Fibroblast of mammary gland (primary cell): ENCODE measurements at regions not wholly inside any gene's neighbourhood (a gene's known extent, or its start where the extent isn't known, plus 50 kb on each side); places are given as distances from the start of the nearest gene placed in this dataset.

Experiments used
- DNase-seq: peaks from one replicate; pipeline ENCODE4 v3.0.0-alpha.2; 2010; ENCODE audit warnings: low read depth
- H3K4me3 ChIP-seq: 2 replicates; pipeline ENCODE4 v1.5.1; 2011; ENCODE audit warnings: low read depth, mild to moderate bottlenecking, low read length, moderate library complexity; ENCODE audit not compliant: control insufficient read depth
- CTCF ChIP-seq: conservative IDR thresholded peaks from 2 replicates; pipeline ENCODE4 v1.5.1; 2011; ENCODE audit warnings: low read depth, low read length, inconsistent platforms; ENCODE audit not compliant: control insufficient read depth, insufficient read depth

DNA sequence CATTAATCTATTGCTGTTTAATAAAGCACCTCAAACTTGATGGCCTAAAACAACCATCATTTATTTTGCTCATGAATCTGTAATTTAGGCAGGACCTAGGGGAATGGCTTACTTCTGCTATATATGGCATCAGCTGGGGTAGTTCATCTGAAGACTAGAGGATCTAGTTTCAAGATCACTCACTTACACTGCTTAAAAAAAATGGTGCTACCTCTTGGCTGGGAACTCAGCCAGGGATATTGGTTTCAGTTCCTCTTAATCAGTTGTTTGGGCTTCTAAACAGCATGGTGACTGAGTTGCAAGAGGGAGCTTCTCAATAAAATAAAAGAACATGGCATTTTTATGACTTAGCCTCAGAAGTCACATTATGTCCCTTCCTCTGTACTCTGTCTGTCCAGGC is 142.0 kb downstream of the FAM114A2 start:
- no peak for TF ChIP-seq CTCF
- peak; percentile 85 for DNase-seq
- H3K4me3 ChIP-seq, result no peak overlapping the region

DNA sequence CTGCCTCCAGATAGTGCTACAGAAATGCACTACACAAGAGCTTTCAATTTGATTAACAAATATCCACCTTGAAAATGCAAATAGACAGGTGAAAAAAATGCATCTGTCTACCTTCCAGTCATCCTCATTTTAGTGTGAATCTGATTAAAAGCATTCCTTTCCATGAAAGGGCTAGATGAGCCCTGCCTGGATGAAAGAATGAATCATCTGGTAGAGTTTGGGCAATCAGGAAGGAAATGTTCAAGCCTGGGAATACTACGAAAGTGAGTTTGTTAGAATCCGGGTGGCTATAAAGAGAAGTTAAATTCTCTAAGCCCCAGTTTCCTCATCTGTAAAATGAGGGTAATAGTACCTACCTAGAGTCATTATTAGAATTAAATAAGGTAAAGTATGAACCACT is 142.6 kb downstream of the FAM114A2 start:
- no peak overlapping the region for H3K4me3 ChIP-seq
- no peak for TF ChIP-seq CTCF
- peak; percentile 63 for DNase-seq

- DNase-seq, result no peak
- TF ChIP-seq CTCF, result no peak
- no peak overlapping the region for H3K4me3 ChIP-seq
Measured at GRCh38 chr5:153895266-153895665, 143.4 kb downstream of the FAM114A2 start.

GRCh38 chr5:153893817-153894216 is 144.9 kb downstream of the FAM114A2 start:
- no peak for TF ChIP-seq CTCF
- H3K4me3 ChIP-seq, result no peak overlapping the region
- no peak for DNase-seq

- no peak overlapping the region for H3K4me3 ChIP-seq
- no peak for TF ChIP-seq CTCF
- DNase-seq, result no peak
Measured at GRCh38 chr5:153891394-153891793, 147.3 kb downstream of the FAM114A2 start.

DNA sequence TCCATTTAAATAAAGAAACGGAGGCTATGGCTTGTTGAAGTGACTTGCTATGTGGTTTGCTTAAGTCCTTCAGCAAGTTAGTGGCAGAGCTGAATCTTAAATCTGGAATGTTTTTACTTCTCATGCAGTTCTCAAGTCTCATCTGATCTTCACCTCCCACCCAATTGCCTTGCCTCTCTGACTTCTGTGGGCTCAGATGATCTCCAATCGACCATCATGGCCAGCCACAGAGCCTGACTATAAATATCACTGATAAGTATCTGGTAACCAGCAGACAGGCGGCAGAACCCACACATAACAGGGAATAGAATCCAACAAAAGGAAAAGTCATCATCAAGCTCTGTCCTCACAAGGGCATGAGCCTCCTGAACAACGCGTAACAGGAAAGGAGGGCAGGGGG is 149.9 kb downstream of the FAM114A2 start:
- H3K4me3 ChIP-seq, result no peak overlapping the region
- DNase-seq, result no peak
- no peak for TF ChIP-seq CTCF

DNA sequence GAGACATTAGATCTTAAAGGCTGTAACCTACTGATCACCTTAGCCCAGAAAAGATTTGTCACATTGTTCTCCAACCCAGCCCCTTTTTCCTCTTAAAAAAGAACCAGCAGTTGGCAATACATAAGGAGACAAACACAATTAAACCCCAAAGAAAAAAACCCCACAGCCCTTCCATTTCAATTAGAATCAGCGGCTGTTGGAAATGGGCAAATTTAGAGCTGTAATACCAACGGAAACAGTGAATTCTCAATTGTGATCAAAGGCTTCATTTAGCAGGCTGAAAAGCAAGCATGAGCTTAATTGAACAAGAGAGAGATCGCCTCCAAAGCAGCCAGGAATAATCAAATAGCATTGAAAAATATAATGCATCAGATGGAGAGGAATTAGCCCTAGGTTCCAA is 153.6 kb downstream of the FAM114A2 start:
- no peak overlapping the region for H3K4me3 ChIP-seq
- no peak for DNase-seq
- no peak for TF ChIP-seq CTCF
